Hematopoietic multipotent progenitor cell treated with erythropoietin and hydrocortisone succinate and interleukin-3 and kit ligand, for 6 days (in vitro differentiated cells): ENCODE measurements at regions not wholly inside any gene's neighbourhood (a gene's known extent, or its start where the extent isn't known, plus 50 kb on each side); places are given as distances from the start of the nearest gene placed in this dataset.

Experiments used
- DNase-seq: peaks from one replicate; pipeline ENCODE4 v3.0.0-alpha.2; 2015

GRCh38 chr1:75984781-75985180 lies 52.6 kb upstream of the ASB17 start:
- DNase-seq, result no peak

- DNase-seq, result no peak
These were observed 53.6 kb upstream of the ASB17 start for GRCh38 chr1:75985827-75986226.

DNA sequence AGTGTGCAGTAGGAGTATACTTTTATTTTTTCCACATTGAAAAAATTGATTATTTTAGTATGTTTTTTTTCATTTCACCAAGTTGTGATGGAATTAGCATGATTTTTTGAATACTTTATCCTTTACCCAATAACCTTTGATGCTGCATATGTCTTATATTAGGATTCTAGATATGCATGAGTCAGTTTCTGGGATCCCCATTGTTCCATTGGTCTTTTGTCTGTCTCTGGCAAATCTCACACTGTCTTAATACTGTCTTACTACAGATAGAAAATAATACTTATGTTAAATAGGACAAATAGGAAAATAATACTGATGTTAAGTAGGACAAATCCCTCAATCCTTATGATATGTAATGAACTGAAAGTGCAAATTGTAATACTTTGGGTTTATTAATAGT lies 54.3 kb upstream of the ASB17 start:
- DNase-seq, result no peak

DNA sequence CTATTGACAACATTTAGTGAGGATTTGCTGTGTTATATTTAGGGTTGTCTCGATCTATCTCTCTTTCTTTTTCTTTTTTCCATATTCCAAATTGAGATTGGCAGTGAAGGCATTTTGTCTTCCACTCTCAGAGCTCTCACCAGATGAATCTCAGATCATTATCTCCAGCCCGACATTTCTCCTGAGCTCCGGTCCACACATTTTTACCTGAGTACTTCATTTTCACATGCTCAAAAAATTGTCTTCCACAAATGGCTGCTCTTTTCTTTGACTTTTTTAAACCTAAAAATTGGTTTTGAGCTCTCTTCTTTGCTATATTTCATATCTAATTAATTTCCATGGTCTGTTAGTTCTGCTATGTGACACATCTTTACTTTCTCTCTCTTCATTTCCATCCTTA lies 56.9 kb upstream of the ASB17 start:
- no peak for DNase-seq

DNA sequence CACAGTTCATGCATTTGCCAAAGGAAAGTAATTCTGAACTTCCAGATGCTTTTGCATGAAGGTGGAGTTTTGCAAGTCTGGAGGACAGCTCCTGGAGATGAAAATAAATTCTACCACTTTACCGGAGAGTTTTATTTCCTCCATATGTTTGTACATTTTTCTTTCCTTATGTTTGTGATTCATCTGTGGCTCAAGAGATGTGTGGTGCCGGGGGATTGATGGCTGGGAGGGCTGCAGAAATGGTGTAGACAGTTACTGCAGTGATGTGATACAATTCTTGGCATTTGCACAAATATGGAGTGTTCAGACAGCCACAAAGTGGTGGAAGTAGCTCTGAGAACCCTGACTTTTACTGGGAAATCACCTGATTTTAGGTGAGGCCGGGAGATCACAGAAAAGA lies 58.5 kb upstream of the ASB17 start:
- no peak for DNase-seq

DNA sequence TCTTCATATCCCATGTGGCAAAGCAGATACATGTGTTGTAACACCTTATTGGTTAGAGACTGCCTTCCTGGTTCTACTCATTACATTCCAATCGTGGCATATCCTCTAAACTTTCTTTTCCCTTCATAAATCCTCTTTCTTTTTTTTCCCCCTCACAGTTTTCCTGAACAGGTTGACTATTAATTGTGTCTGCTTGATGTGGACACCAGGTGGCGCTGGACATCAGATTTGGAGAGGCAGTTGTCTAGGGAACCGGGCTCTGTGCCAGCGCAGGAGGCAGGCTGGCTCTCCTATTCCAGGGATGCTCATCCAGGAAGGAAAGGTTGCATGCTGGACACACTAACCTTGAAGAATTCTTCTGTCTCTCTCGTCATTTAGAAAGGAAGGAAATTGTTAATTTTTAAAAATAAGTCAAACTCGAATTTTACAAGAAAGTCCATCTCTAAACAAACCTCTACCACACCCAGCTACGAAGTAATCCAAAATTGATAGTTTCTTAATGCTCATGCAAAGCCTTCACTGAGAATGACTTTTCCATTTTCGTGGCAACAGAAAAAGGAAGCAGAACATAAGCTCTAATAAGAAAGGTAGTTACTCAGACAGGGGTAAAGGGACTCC lies 59.4 kb upstream of the ASB17 start:
- peak; percentile 91 for DNase-seq

DNA sequence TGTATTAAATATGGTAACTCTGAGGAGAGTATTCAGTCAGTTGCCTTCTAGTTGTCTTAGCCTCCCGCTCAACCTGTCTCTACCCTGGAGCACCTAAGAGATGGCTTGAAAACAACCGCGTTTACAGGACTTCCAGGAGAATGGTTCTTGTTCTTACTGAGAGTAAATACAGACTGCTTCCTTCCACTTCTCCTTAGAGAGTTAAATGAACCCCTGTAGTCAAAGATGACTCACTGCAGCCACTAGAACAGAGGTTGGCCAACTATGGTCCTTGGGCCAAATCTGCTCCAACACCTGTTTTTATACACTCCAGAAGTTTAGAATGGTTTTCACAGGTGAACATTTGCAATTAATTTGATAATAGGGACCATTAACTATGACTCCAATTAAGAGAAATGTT lies 60.1 kb upstream of the ASB17 start:
- DNase-seq, result no peak

DNA sequence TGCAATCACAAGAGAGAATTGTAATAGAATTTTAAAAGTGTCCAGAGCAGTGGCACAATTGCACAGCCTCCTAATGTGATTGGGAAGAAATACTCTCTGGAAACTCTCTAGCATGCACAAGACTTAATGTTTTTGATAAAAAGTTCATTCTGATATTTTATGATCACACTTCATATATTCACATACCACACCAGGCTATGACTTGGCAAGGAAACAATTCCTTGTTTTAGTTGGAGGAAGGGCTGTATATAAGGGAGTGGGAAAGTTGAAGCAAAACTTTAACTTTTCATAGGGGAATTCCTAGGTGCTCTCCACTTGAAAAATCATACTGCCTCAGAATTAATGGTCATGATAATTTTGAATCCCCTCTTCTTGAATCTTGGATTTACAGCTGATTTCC lies 61.5 kb upstream of the ASB17 start:
- no peak for DNase-seq

GRCh38 chr1:75996196-75996595 lies 64.0 kb upstream of the ASB17 start:
- no peak for DNase-seq

DNA sequence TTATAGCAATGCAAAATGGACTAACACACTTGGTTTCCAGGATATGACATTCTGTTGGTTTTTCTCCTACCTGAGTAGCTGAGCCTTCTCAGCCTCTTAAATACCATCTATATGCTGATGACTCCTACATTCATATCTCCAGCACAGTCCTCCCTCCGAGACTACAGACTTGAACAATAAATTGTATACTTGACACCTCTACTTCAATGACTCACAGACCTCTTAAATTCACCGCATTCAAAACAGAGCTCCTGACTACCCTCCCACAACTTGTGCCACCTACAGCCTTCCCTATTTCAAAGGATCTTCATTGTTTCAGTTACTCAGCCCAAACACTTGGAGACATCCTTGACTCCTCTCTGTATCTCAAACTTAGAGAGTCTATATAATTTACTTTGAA lies 66.8 kb upstream of the ASB17 start:
- DNase-seq, result no peak

DNA sequence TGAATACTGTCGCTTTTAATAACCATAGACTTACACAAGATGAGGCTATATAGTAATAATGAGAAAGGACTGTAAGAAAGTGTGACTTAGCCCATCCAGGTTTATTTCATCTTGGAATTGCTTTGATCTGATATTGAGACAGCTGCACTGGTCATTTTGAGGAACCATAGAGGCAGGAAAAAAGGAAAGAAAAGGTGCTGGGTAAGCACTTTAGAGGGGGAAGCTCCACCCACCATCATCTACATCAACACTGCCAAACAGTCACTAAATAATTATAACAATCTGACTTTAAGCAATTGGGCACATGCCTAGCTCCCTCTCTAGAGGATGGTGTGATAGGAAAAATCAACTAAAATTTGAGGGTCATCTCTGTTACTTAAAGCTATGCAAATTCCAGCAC lies 70.6 kb upstream of the ST6GALNAC3 start:
- no peak for DNase-seq

- DNase-seq, result no peak
These were observed 68.8 kb upstream of the ST6GALNAC3 start for GRCh38 chr1:76005765-76006164.

DNA sequence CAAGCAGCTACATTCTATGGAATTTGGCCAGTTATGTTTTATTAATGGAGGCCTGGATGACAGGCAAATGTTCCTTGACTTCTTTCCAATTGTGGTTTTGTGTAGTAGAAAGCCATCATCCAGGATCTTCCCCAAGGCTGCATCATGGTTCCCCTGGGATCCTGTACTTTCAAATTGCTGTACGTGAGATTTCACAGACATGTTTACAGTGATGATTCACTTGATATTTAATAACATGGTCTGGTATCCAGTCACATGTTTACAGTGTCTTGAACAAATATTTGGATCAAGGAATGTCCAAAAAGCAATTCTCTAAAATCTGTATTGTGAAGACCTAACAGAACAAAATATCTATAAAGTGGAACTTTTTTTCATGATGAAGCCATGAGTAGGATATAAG lies 68.3 kb upstream of the ST6GALNAC3 start:
- no peak for DNase-seq

DNA sequence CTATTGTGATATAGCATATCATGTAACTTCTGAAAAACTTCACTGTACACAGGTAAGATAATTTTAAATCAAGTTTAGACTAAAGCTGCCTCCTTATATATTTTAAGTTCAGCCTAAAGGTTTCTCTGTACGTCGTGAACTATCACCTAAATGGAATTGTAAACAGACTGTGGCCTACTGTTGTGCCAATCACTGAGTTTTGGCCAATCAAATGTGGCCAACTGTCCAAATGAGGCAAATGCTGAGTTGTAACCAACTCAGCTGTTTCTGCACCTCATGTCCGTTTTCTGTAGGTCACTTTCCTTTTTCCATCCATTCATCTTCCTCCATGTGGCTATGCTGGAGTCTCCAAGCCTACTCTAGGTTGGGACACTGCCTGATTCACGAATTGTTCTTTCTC lies 63.7 kb upstream of the ST6GALNAC3 start:
- DNase-seq, result no peak

DNA sequence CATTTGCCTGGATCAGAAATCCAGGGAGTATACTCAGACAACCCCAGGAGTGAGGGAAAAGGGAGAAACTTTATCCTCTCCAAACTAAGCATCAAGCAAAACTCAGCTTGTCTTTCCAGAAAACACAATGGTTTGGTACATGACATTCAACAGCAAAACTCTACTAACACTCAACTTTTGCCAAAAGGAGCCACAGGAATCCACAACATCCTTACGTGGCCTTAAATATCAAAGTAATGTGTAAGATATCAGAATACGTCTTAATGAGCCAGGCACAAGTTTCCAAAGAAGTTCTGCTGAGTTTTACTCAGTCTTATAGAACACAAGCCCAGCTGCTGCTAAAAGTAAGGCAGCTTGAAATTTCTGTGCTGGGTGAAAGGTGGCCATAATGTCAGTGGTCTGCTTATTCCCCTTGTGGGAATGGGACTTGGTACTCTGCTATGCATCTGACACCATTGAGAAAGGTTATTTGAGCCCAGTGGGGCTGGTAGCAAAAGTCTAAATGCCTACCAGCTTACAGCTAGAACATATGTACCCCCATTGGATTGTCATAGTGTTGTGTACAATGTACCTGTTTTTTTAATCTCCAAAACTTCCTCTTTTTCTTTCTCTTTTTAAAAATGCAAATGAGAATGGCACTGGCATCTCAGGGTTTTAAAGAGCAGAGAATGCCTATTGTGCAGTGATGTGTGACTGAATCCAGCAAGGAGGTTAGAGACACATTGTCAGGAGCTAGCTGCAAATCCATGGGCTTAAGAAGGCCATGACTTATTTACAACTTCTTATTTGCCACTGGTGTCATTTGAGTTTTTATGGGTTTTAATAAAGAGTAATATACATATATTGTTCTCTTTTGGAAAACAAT lies 62.0 kb upstream of the ST6GALNAC3 start:
- DNase-seq, result no peak

DNA sequence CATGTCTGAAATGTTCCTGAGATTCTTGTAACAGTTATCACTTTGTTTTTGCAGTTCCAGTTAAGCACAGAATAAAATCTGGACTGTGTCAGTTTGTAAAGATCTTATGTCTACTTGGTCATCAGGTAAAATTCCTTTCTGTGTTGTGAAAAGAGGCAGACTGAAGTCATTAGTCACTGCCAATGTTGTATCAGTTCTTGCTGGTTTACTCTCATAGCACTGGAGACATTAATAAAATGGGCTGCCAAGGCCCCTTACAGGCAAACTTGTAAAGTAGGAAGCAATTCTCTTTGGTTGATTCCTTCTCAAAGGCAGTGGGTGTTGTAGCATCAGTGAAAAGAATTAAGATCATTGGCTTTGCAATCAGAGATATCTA lies 61.4 kb upstream of the ST6GALNAC3 start:
- DNase-seq, result no peak

- no peak for DNase-seq
These were observed 59.0 kb upstream of the ST6GALNAC3 start for GRCh38 chr1:76015478-76016103.

DNA sequence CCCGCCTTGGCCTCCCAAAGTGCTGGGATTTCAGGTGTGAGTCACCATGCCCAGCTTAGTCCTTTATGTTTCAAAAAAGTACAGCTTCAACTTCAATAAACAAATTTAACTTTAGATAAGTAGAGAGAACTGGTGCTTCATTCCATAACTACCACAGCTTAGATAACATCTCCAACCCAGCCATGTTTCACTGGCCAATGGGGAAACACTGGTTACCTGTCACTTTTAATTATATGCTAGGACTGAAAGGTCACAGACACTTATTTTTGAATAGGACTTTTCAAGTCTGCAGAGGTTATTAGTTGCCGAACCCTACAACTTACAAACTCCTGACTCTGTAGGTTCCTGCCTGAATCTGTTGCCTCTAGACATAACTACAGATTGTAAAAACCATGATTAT lies 56.5 kb upstream of the ST6GALNAC3 start:
- no peak for DNase-seq

- peak; percentile 63 for DNase-seq
These were observed 52.7 kb upstream of the ST6GALNAC3 start for GRCh38 chr1:76021846-76022245.

DNA sequence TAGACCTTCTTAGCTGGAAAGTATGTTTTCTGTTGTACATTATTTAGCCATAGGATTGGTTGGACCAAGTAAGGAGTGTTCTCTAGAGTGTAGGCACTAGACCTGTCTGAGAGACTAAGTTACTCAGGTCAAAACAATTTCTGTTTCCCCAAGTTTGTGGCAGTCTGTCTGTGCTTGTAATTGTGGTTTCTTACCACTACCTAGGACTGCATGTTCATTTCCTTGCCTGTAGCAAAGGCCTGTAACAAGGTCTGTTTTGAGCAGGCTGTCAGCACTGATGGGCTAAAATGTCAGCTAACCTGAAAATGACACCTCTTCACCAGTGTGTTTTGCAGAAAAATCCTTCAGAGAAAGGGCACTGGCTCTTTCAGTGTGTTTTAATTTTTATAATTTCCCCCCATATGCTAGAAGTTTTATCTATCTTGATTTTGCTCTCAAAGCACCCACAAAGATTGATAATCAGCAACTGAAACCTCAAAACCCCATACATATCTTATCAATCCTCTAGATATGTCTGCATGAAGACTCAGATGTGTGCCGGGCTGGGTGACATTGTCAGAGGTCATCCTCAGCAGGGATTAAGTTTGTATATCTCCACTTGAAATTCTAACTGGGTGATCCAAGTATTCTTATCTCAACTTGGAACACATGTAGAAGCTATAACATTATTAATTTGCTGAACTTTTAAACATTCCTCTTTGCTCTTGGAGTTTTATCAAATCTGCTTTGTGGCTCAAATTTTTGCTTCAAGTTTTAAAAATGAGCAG lies 50.7 kb upstream of the ST6GALNAC3 start:
- DNase-seq, result peak; percentile 62
